Mesothelial cell of epicardium (in vitro differentiated cells): ENCODE measurements at regions not wholly inside any gene's neighbourhood (a gene's known extent, or its start where the extent isn't known, plus 50 kb on each side); places are given as distances from the start of the nearest gene placed in this dataset.

Experiments used
- DNase-seq, 2 experiments: peaks; one replicate each; pipeline ENCODE4 v3.0.0; 2021; ENCODE audit warnings: low spot score in 2 of 2; ENCODE audit not compliant: unreplicated experiment in 2 of 2
- H3K27ac Mint-ChIP-seq: 2 replicates; pipeline ENCODE4 v1.8.0; 2021; ENCODE audit warnings: mixed read lengths
- H3K27me3 Mint-ChIP-seq: 2 replicates; pipeline ENCODE4 v1.8.0; 2021; ENCODE audit warnings: low read depth, mixed read lengths
- H3K36me3 Mint-ChIP-seq: 2 replicates; pipeline ENCODE4 v1.8.0; 2021; ENCODE audit warnings: mixed read lengths
- H3K4me1 Mint-ChIP-seq: 2 replicates; pipeline ENCODE4 v1.8.0; 2021; ENCODE audit warnings: mixed read lengths
- H3K4me3 Mint-ChIP-seq: 2 replicates; pipeline ENCODE4 v1.8.0; 2021; ENCODE audit warnings: mild to moderate bottlenecking, moderate library complexity, mixed read lengths
- H3K9me3 Mint-ChIP-seq: 2 replicates; pipeline ENCODE4 v1.8.0; 2021; ENCODE audit warnings: mixed read lengths
- CTCF ChIP-seq: fragments of 200-600 bp; sonication (generic); IDR thresholded peaks from one replicate; pipeline ENCODE4 v1.5.0; 2021; ENCODE audit warnings: antibody characterized with exemption; ENCODE audit not compliant: unreplicated experiment

- Mint-ChIP-seq H3K27me3 (peaks cover 34% of the 10 kb centered on the region), H3K4me3 (no peak overlapping the region), H3K36me3 (no peaks in the 10 kb centered on the region), H3K4me1 (no peaks in the 10 kb centered on the region), H3K27ac (no peak overlapping the region), H3K9me3 (no peaks in the 10 kb centered on the region)
- no peak for TF ChIP-seq CTCF
- no peak for DNase-seq
Observed at GRCh38 chr19:32200312-32201038, 144.9 kb upstream of the ZNF507 start.

- Mint-ChIP-seq H3K36me3 (no peaks in the 10 kb centered on the region), H3K4me1 (no peaks in the 10 kb centered on the region), H3K9me3 (no peaks in the 10 kb centered on the region), H3K27ac (no peak overlapping the region), H3K27me3 (peaks cover 30% of the 10 kb centered on the region), H3K4me3 (no peak overlapping the region)
- no peak for DNase-seq
- TF ChIP-seq CTCF = no peak
Observed at GRCh38 chr19:32201211-32201610, 144.2 kb upstream of the ZNF507 start.

DNA sequence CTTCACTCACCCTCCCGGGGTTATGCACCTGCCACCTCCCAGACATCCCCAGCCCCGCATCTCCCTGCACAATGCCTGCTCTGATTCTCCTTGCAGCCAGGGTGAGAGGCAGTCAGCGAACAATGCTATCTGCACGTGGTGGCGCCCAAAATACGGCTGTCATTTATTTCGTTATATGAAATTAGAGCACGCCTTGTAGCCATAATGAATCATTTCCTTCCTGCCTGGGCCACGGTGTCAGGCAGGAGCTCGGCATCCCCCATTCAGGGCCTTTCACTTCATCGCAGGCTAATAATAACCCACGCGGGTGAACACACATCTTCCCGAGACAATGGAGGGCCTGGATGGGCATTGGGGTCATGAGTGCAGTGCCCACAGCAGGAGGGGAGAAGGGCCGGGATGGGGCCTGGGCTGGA lies 143.8 kb upstream of the ZNF507 start:
- DNase-seq = no peak
- Mint-ChIP-seq H3K27me3 (peaks cover 28% of the 10 kb centered on the region), H3K27ac (no peak overlapping the region), H3K4me1 (no peaks in the 10 kb centered on the region), H3K36me3 (no peaks in the 10 kb centered on the region), H3K4me3 (no peak overlapping the region), H3K9me3 (no peaks in the 10 kb centered on the region)
- TF ChIP-seq CTCF = no peak

DNA sequence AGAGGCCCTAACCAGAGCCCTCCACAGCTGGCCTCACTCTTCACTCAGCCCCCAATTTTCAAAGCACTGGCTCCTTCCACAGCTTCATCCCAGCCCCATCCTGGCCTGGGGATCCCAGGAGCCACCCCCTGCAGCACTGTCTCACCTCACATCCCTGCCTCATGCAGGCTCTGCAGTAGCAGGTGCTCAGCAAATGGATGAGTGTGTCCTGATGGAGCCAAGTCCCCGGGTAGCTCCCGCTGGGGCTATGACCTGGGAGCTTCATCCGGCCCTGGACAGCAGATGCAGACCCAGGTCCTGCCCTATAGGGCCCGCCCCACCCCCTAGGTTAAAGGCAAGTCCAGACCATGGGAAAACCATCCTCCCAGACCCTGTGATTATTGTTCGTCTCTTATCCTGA lies 143.2 kb upstream of the ZNF507 start:
- Mint-ChIP-seq H3K4me1 (no peaks in the 10 kb centered on the region), H3K4me3 (no peak overlapping the region), H3K27ac (no peak overlapping the region), H3K9me3 (peaks cover 4% of the 10 kb centered on the region), H3K36me3 (no peaks in the 10 kb centered on the region), H3K27me3 (peaks cover 23% of the 10 kb centered on the region)
- DNase-seq = no peak
- TF ChIP-seq CTCF = no peak

GRCh38 chr19:32203161-32203560 lies 142.2 kb upstream of the ZNF507 start:
- no peak for DNase-seq
- H3K4me1 Mint-ChIP-seq = no peaks in the 10 kb centered on the region
- no peak for TF ChIP-seq CTCF
- no peaks in the 10 kb centered on the region for H3K36me3 Mint-ChIP-seq
- peaks cover 22% of the 10 kb centered on the region for H3K27me3 Mint-ChIP-seq
- no peak overlapping the region for H3K27ac Mint-ChIP-seq
- no peak overlapping the region for H3K4me3 Mint-ChIP-seq
- H3K9me3 Mint-ChIP-seq = peaks cover 6% of the 10 kb centered on the region
